GM23338 (cell line): ENCODE measurements at regions not wholly inside any gene's neighbourhood (a gene's known extent, or its start where the extent isn't known, plus 50 kb on each side); places are given as distances from the start of the nearest gene placed in this dataset.

ENCODE experiments used
- ATAC-seq: fragments of 200-7000 bp; cut with Tn5 transposase; 3 replicates; pipeline ENCODE4 v1.9.1; 2020
- DNase-seq: peaks from one replicate; pipeline ENCODE4 v3.0.0-alpha.2; 2015; ENCODE audit warnings: low spot score
- H2AFZ ChIP-seq: fragments of 200-600 bp; sonication (generic); 2 replicates; pipeline ENCODE4 v1.8.0; 2016; ENCODE audit warnings: antibody characterized with exemption, mild to moderate bottlenecking, moderate library complexity
- H3F3A ChIP-seq: fragments of 200-600 bp; sonication (generic); replicated peaks from 2 replicates; pipeline ENCODE4 v1.8.0; 2017; ENCODE audit warnings: antibody characterized with exemption, mixed run types, low read depth
- H3K27ac ChIP-seq: fragments of 200-600 bp; sonication (generic); 2 replicates; pipeline ENCODE4 v1.6.1; 2016; ENCODE audit warnings: low read depth
- H3K27me3 ChIP-seq: fragments of 200-600 bp; sonication (generic); 2 replicates; pipeline ENCODE4 v1.8.0; 2016; ENCODE audit warnings: mild to moderate bottlenecking, mixed run types, moderate library complexity; ENCODE audit not compliant: insufficient read depth
- H3K36me3 ChIP-seq: fragments of 200-600 bp; sonication (generic); 2 replicates; pipeline ENCODE4 v1.8.0; 2016; ENCODE audit warnings: mild to moderate bottlenecking; ENCODE audit not compliant: insufficient read depth
- H3K4me1 ChIP-seq: fragments of 200-600 bp; sonication (generic); 2 replicates; pipeline ENCODE4 v1.8.0; 2016; ENCODE audit warnings: mild to moderate bottlenecking, moderate library complexity; ENCODE audit not compliant: insufficient read depth
- H3K4me2 ChIP-seq: fragments of 200-600 bp; sonication (generic); 2 replicates; pipeline ENCODE4 v1.7.1; 2017; ENCODE audit warnings: mixed run types
- H3K4me3 ChIP-seq: fragments of 200-600 bp; sonication (generic); 2 replicates; pipeline ENCODE4 v1.6.1; 2016; ENCODE audit warnings: mixed run types
- H3K79me2 ChIP-seq: fragments of 200-600 bp; sonication (generic); replicated peaks from 2 replicates; pipeline ENCODE4 v1.8.0; 2017; ENCODE audit warnings: mild to moderate bottlenecking; ENCODE audit not compliant: insufficient read depth
- H3K9me2 ChIP-seq: fragments of 200-600 bp; sonication (generic); 2 replicates; pipeline ENCODE4 v1.8.0; 2017; ENCODE audit not compliant: insufficient read depth
- H4K20me1 ChIP-seq: fragments of 200-600 bp; sonication (generic); replicated peaks from 2 replicates; pipeline ENCODE4 v1.8.0; 2017; ENCODE audit warnings: mild to moderate bottlenecking; ENCODE audit not compliant: insufficient read depth
- H3K27ac Mint-ChIP-seq: 2 replicates; pipeline ENCODE4 v1.8.0; 2020; ENCODE audit warnings: inconsistent platforms, mild to moderate bottlenecking, moderate library complexity, mixed read lengths
- H3K27me3 Mint-ChIP-seq: 3 replicates; pipeline ENCODE4 v1.8.0; 2022; ENCODE audit warnings: low read depth, mild to moderate bottlenecking, moderate library complexity, mixed read lengths, inconsistent platforms; ENCODE audit not compliant: insufficient read depth, poor library complexity
- H3K36me3 Mint-ChIP-seq: 3 replicates; pipeline ENCODE4 v1.8.0; 2021; ENCODE audit warnings: low read depth, mild to moderate bottlenecking, inconsistent platforms, moderate library complexity, mixed read lengths
- H3K4me1 Mint-ChIP-seq: 3 replicates; pipeline ENCODE4 v1.8.0; 2020; ENCODE audit warnings: mild to moderate bottlenecking, inconsistent platforms, mixed read lengths
- H3K4me3 Mint-ChIP-seq: 3 replicates; pipeline ENCODE4 v1.8.0; 2021; ENCODE audit warnings: moderate library complexity, mild to moderate bottlenecking, inconsistent platforms, mixed read lengths
- H3K9me3 Mint-ChIP-seq: 3 replicates; pipeline ENCODE4 v1.8.0; 2020; ENCODE audit warnings: moderate library complexity, mild to moderate bottlenecking, inconsistent platforms, mixed read lengths
- CREB1 ChIP-seq: fragments of 250-450 bp; sonication (Bioruptor Pico); IDR thresholded peaks from 2 replicates; pipeline ENCODE4 v1.5.0; 2020; ENCODE audit warnings: low read depth, mild to moderate bottlenecking, moderate library complexity
- EZH2 ChIP-seq: fragments of 200-600 bp; sonication (generic); IDR thresholded peaks from one replicate; pipeline ENCODE4 v1.8.0; 2017; ENCODE audit warnings: antibody characterized with exemption, mild to moderate bottlenecking, low read depth; ENCODE audit not compliant: unreplicated experiment
- EZH2phosphoT487 ChIP-seq: fragments of 200-600 bp; sonication (generic); IDR thresholded peaks from one replicate; pipeline ENCODE4 v1.8.1; 2018; ENCODE audit warnings: antibody characterized with exemption; ENCODE audit not compliant: unreplicated experiment
- JUNB ChIP-seq: IDR thresholded peaks from one replicate; pipeline ENCODE4 v1.6.1; 2016; ENCODE audit warnings: antibody characterized with exemption; ENCODE audit not compliant: unreplicated experiment
- NANOG ChIP-seq: IDR thresholded peaks from 2 replicates; pipeline ENCODE4 v1.6.1; 2016; ENCODE audit warnings: antibody characterized with exemption, borderline replicate concordance
- POLR2AphosphoS5 ChIP-seq: IDR thresholded peaks from 2 replicates; pipeline ENCODE4 v1.6.1; 2016; ENCODE audit warnings: antibody characterized with exemption, low read depth
- STAT1 ChIP-seq: IDR thresholded peaks from one replicate; pipeline ENCODE4 v1.6.1; 2016; ENCODE audit warnings: antibody characterized with exemption; ENCODE audit not compliant: unreplicated experiment
- ZNF114 ChIP-seq: fragments of 250-450 bp; sonication (Bioruptor Pico); IDR thresholded peaks from 2 replicates; pipeline ENCODE4 v1.5.0; 2020; ENCODE audit warnings: mild to moderate bottlenecking, moderate library complexity
- ZNF331 ChIP-seq: fragments of 250-450 bp; sonication (Bioruptor Pico); IDR thresholded peaks from 2 replicates; pipeline ENCODE4 v1.5.0; 2020; ENCODE audit warnings: low read depth, mild to moderate bottlenecking, moderate library complexity
- TF ChIP-seq, protein P1 (sequence below): fragments of 250-450 bp; sonication (Bioruptor Pico); IDR thresholded peaks from 2 replicates; pipeline ENCODE4 v1.5.0; 2020; ENCODE audit warnings: mild to moderate bottlenecking, moderate library complexity
- TF ChIP-seq, protein P2 (sequence below), 2 experiments: fragments of 200-600 bp in 1 of 2; sonication (generic) in 1 of 2; conservative IDR thresholded peaks; 2 replicates each; pipeline versions ENCODE4 v1.5.1 to v1.6.1; 2016 to 2017; ENCODE audit warnings: antibody characterized with exemption in 2 of 2, low read depth in 2 of 2, mild to moderate bottlenecking in 2 of 2, moderate library complexity in 1 of 2
- TF ChIP-seq, protein P3 (sequence below): IDR thresholded peaks from 2 replicates; pipeline ENCODE4 v1.6.1; 2016; ENCODE audit warnings: antibody characterized with exemption
- TF ChIP-seq, protein P4 (sequence below): IDR thresholded peaks from one replicate; pipeline ENCODE4 v1.6.1; 2018; ENCODE audit warnings: antibody characterized with exemption; ENCODE audit not compliant: unreplicated experiment

DNA sequence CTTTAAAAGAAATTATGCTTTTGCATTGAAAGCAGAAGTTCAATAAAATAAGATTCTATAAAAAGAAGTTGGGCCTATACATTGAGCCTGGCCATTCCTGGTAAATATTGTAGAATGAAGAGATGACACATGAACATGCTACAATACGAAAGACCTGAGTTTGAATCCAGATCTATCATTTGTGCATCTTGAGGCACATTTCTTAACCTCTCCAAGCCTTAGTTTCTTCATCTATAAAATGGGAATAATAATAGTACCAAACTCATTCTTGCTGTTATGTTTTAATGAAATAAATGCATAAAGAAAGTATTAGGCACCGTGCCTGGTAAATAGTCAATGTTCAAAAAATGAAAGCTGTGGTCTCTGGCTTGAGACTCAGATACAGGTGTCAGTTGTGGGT, 76.9 kb upstream of the PHACTR2 start:
- Histone ChIP-seq H3K27ac (no peak overlapping the region), H3K9me2 (no peaks in the 10 kb centered on the region), H3K4me3 (no peak overlapping the region), H3K36me3 (no peaks in the 10 kb centered on the region), H3K27me3 (no peaks in the 10 kb centered on the region), H2AFZ (no peak overlapping the region), H3F3A (no peaks in the 10 kb centered on the region), H3K4me2 (no peak overlapping the region), H4K20me1 (no peaks in the 10 kb centered on the region), H3K4me1 (peaks cover 4% of the 10 kb centered on the region; the same call in 1 of the 2 replicates), H3K79me2 (no peaks in the 10 kb centered on the region)
- DNase-seq = no peak
- H3K4me3 Mint-ChIP-seq = no peak overlapping the region
- no peaks in the 10 kb centered on the region for H3K27me3 Mint-ChIP-seq
- no peak for ATAC-seq
- TF ChIP-seq, protein P1, sequence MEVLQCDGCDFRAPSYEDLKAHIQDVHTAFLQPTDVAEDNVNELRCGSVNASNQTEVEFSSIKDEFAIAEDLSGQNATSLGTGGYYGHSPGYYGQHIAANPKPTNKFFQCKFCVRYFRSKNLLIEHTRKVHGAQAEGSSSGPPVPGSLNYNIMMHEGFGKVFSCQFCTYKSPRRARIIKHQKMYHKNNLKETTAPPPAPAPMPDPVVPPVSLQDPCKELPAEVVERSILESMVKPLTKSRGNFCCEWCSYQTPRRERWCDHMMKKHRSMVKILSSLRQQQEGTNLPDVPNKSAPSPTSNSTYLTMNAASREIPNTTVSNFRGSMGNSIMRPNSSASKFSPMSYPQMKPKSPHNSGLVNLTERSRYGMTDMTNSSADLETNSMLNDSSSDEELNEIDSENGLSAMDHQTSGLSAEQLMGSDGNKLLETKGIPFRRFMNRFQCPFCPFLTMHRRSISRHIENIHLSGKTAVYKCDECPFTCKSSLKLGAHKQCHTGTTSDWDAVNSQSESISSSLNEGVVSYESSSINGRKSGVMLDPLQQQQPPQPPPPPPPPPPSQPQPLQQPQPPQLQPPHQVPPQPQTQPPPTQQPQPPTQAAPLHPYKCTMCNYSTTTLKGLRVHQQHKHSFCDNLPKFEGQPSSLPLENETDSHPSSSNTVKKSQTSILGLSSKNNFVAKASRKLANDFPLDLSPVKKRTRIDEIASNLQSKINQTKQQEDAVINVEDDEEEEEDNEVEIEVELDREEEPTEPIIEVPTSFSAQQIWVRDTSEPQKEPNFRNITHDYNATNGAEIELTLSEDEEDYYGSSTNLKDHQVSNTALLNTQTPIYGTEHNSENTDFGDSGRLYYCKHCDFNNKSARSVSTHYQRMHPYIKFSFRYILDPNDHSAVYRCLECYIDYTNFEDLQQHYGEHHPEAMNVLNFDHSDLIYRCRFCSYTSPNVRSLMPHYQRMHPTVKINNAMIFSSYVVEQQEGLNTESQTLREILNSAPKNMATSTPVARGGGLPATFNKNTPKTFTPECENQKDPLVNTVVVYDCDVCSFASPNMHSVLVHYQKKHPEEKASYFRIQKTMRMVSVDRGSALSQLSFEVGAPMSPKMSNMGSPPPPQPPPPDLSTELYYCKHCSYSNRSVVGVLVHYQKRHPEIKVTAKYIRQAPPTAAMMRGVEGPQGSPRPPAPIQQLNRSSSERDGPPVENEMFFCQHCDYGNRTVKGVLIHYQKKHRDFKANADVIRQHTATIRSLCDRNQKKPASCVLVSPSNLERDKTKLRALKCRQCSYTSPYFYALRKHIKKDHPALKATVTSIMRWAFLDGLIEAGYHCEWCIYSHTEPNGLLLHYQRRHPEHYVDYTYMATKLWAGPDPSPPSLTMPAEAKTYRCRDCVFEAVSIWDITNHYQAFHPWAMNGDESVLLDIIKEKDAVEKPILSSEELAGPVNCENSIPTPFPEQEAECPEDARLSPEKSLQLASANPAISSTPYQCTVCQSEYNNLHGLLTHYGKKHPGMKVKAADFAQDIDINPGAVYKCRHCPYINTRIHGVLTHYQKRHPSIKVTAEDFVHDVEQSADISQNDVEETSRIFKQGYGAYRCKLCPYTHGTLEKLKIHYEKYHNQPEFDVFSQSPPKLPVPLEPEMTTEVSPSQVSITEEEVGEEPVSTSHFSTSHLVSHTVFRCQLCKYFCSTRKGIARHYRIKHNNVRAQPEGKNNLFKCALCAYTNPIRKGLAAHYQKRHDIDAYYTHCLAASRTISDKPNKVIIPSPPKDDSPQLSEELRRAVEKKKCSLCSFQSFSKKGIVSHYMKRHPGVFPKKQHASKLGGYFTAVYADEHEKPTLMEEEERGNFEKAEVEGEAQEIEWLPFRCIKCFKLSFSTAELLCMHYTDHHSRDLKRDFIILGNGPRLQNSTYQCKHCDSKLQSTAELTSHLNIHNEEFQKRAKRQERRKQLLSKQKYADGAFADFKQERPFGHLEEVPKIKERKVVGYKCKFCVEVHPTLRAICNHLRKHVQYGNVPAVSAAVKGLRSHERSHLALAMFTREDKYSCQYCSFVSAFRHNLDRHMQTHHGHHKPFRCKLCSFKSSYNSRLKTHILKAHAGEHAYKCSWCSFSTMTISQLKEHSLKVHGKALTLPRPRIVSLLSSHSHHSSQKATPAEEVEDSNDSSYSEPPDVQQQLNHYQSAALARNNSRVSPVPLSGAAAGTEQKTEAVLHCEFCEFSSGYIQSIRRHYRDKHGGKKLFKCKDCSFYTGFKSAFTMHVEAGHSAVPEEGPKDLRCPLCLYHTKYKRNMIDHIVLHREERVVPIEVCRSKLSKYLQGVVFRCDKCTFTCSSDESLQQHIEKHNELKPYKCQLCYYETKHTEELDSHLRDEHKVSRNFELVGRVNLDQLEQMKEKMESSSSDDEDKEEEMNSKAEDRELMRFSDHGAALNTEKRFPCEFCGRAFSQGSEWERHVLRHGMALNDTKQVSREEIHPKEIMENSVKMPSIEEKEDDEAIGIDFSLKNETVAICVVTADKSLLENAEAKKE (CRISPR knock-in tag) = no peak
- TF ChIP-seq EZH2phosphoT487 (no peak), ZNF331 (CRISPR knock-in tag) (no peak), STAT1 (no peak), EZH2 (no peak), CREB1 (CRISPR knock-in tag) (no peak), POLR2AphosphoS5 (no peak), ZNF114 (CRISPR knock-in tag) (no peak), JUNB (no peak), NANOG (no peak)
- TF ChIP-seq, protein P2, sequence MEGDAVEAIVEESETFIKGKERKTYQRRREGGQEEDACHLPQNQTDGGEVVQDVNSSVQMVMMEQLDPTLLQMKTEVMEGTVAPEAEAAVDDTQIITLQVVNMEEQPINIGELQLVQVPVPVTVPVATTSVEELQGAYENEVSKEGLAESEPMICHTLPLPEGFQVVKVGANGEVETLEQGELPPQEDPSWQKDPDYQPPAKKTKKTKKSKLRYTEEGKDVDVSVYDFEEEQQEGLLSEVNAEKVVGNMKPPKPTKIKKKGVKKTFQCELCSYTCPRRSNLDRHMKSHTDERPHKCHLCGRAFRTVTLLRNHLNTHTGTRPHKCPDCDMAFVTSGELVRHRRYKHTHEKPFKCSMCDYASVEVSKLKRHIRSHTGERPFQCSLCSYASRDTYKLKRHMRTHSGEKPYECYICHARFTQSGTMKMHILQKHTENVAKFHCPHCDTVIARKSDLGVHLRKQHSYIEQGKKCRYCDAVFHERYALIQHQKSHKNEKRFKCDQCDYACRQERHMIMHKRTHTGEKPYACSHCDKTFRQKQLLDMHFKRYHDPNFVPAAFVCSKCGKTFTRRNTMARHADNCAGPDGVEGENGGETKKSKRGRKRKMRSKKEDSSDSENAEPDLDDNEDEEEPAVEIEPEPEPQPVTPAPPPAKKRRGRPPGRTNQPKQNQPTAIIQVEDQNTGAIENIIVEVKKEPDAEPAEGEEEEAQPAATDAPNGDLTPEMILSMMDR (conservative IDR thresholded peaks at IDR 0.05; ENCODE audit: low read depth in 2 of 2) = no peak
- TF ChIP-seq, protein P3, sequence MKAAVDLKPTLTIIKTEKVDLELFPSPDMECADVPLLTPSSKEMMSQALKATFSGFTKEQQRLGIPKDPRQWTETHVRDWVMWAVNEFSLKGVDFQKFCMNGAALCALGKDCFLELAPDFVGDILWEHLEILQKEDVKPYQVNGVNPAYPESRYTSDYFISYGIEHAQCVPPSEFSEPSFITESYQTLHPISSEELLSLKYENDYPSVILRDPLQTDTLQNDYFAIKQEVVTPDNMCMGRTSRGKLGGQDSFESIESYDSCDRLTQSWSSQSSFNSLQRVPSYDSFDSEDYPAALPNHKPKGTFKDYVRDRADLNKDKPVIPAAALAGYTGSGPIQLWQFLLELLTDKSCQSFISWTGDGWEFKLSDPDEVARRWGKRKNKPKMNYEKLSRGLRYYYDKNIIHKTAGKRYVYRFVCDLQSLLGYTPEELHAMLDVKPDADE = no peak
- TF ChIP-seq, protein P4, sequence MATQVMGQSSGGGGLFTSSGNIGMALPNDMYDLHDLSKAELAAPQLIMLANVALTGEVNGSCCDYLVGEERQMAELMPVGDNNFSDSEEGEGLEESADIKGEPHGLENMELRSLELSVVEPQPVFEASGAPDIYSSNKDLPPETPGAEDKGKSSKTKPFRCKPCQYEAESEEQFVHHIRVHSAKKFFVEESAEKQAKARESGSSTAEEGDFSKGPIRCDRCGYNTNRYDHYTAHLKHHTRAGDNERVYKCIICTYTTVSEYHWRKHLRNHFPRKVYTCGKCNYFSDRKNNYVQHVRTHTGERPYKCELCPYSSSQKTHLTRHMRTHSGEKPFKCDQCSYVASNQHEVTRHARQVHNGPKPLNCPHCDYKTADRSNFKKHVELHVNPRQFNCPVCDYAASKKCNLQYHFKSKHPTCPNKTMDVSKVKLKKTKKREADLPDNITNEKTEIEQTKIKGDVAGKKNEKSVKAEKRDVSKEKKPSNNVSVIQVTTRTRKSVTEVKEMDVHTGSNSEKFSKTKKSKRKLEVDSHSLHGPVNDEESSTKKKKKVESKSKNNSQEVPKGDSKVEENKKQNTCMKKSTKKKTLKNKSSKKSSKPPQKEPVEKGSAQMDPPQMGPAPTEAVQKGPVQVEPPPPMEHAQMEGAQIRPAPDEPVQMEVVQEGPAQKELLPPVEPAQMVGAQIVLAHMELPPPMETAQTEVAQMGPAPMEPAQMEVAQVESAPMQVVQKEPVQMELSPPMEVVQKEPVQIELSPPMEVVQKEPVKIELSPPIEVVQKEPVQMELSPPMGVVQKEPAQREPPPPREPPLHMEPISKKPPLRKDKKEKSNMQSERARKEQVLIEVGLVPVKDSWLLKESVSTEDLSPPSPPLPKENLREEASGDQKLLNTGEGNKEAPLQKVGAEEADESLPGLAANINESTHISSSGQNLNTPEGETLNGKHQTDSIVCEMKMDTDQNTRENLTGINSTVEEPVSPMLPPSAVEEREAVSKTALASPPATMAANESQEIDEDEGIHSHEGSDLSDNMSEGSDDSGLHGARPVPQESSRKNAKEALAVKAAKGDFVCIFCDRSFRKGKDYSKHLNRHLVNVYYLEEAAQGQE = no peak
- no peaks in the 10 kb centered on the region for H3K9me3 Mint-ChIP-seq
- no peaks in the 10 kb centered on the region for H3K36me3 Mint-ChIP-seq
- H3K27ac Mint-ChIP-seq = no peak overlapping the region
- H3K4me1 Mint-ChIP-seq = peaks cover 8% of the 10 kb centered on the region
